ENCODE measurements at regions not wholly inside any gene's neighbourhood (a gene's known extent, or its start where the extent isn't known, plus 50 kb on each side); places are given as distances from the start of the nearest gene placed in this dataset.

DNA sequence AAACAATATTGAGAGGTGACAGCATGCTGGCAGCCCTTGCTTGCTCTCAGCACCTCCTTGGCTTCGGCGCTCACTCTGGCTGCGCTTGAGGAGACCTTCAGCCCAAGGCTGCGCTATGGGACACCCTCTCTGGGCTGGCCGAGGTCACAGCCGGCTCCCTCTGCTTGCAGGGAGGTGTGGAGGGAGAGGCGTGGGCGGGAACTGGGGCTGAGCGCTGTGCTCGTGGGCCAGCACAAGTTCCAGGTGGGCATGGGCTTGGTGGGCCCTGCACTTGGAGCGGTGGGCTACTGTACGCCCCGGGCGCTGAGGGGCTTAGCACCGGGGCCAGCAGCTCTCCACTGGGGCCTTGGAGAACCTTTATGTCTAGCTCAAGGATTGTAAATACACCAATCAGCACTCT lies 1613.8 kb upstream of the IGFBP7 start:
- H3K36me3 ChIP-seq (ENCODE audit: control insufficient read depth, insufficient read depth, low read length) = no peaks in the 10 kb centered on the region
- Mint-ChIP-seq H3K36me3 (ENCODE audit: insufficient read depth, unreplicated experiment) (no peaks in the 10 kb centered on the region), H3K27me3 (ENCODE audit: insufficient read depth, unreplicated experiment) (no peaks in the 10 kb centered on the region), H3K4me3 (ENCODE audit: unreplicated experiment) (no peak overlapping the region), H3K9me3 (ENCODE audit: unreplicated experiment) (no peaks in the 10 kb centered on the region), H3K27ac (ENCODE audit: unreplicated experiment) (no peak overlapping the region), H3K4me1 (ENCODE audit: low read depth, unreplicated experiment) (no peaks in the 10 kb centered on the region)
- DNase-seq = no peak
- TF ChIP-seq, protein P1, sequence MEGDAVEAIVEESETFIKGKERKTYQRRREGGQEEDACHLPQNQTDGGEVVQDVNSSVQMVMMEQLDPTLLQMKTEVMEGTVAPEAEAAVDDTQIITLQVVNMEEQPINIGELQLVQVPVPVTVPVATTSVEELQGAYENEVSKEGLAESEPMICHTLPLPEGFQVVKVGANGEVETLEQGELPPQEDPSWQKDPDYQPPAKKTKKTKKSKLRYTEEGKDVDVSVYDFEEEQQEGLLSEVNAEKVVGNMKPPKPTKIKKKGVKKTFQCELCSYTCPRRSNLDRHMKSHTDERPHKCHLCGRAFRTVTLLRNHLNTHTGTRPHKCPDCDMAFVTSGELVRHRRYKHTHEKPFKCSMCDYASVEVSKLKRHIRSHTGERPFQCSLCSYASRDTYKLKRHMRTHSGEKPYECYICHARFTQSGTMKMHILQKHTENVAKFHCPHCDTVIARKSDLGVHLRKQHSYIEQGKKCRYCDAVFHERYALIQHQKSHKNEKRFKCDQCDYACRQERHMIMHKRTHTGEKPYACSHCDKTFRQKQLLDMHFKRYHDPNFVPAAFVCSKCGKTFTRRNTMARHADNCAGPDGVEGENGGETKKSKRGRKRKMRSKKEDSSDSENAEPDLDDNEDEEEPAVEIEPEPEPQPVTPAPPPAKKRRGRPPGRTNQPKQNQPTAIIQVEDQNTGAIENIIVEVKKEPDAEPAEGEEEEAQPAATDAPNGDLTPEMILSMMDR (IDR thresholded peaks at IDR 0.05; ENCODE audit: insufficient read depth in 1 of 2, low read depth in 1 of 2, low read length in 1 of 2, severe bottlenecking in 1 of 2, unreplicated experiment in 1 of 2) = no peak
- no peaks in the 10 kb centered on the region for H3K27me3 ChIP-seq (replicated peaks; ENCODE audit: control insufficient read depth, insufficient read depth, low read length)
- intact Hi-C loops (cut with micrococcal nuclease; ENCODE audit: unreplicated experiment) = no loop called here
- H3K4me3 ChIP-seq (ENCODE audit: low read depth, low read length) = no peak overlapping the region
- no peaks in the 10 kb centered on the region for H3K4me1 ChIP-seq
- CTCF ChIA-PET = no interaction called here
- BruUV-seq (replicated peaks) = no TSS peak
- POLR2A ChIA-PET = no interaction called here
- no peaks in the 10 kb centered on the region for H3K9me3 ChIP-seq

DNA sequence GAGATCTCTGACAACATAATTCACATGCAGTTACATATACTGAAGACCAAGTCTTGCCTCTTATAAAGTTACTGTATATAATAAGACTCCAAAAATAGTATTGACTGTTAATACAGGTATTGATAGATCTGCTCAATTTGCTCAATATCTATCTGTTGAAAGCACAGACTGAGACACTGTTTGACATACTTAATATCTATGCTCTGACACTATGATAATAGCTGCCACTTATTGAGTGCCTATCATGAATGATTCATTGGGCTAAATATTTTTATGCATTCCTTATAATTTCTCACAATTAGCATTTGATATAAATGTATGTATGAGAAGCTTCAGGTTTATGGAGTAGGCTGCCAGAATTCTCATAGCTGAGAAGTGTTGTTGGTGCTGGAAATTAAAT lies 1600.9 kb upstream of the IGFBP7 start:
- no TSS peak for BruUV-seq (replicated peaks)
- H3K4me1 Mint-ChIP-seq (ENCODE audit: low read depth, unreplicated experiment) = no peaks in the 10 kb centered on the region
- ChIA-PET POLR2A (no interaction called here), CTCF (no interaction called here)
- H3K27me3 Mint-ChIP-seq (ENCODE audit: insufficient read depth, unreplicated experiment) = no peaks in the 10 kb centered on the region
- H3K9me3 Mint-ChIP-seq (ENCODE audit: unreplicated experiment) = no peaks in the 10 kb centered on the region
- intact Hi-C loops (cut with micrococcal nuclease; ENCODE audit: unreplicated experiment) = no loop called here
- Histone ChIP-seq H3K9me3 (no peaks in the 10 kb centered on the region), H3K36me3 (ENCODE audit: control insufficient read depth, insufficient read depth, low read length) (no peaks in the 10 kb centered on the region), H3K27me3 (replicated peaks; ENCODE audit: control insufficient read depth, insufficient read depth, low read length) (no peaks in the 10 kb centered on the region), H3K4me1 (no peaks in the 10 kb centered on the region), H3K4me3 (ENCODE audit: low read depth, low read length) (no peak overlapping the region)
- H3K27ac Mint-ChIP-seq (ENCODE audit: unreplicated experiment) = no peak overlapping the region
- no peaks in the 10 kb centered on the region for H3K36me3 Mint-ChIP-seq (ENCODE audit: insufficient read depth, unreplicated experiment)
- no peak for DNase-seq
- TF ChIP-seq, protein P1 (IDR thresholded peaks at IDR 0.05; ENCODE audit: insufficient read depth in 1 of 2, low read depth in 1 of 2, low read length in 1 of 2, severe bottlenecking in 1 of 2, unreplicated experiment in 1 of 2) = no peak
- no peak overlapping the region for H3K4me3 Mint-ChIP-seq (ENCODE audit: unreplicated experiment)

DNA sequence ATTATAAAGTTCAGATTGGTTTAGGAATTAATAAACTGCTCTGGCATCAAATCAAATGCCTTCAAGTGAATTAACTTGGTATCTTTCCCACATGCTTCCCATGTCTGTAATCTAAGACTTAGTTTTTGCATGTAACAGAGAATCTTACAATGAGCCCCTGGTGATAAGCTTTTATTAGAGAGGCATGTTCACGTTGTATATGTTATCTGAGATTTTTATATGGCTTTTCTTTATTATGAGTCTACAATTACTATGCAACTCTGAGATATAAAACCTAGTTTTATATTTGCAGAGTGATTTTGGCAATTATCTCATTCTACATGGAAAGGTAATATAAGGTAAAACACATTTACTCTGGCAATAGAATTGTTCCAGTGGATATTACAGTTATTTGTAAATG lies 1578.4 kb upstream of the IGFBP7 start:
- Mint-ChIP-seq H3K36me3 (ENCODE audit: insufficient read depth, unreplicated experiment) (no peaks in the 10 kb centered on the region), H3K4me3 (ENCODE audit: unreplicated experiment) (no peak overlapping the region), H3K4me1 (ENCODE audit: low read depth, unreplicated experiment) (no peaks in the 10 kb centered on the region), H3K27ac (ENCODE audit: unreplicated experiment) (no peak overlapping the region), H3K27me3 (ENCODE audit: insufficient read depth, unreplicated experiment) (no peaks in the 10 kb centered on the region), H3K9me3 (ENCODE audit: unreplicated experiment) (no peaks in the 10 kb centered on the region)
- Histone ChIP-seq H3K4me3 (ENCODE audit: low read depth, low read length) (no peak overlapping the region), H3K4me1 (no peaks in the 10 kb centered on the region), H3K9me3 (no peaks in the 10 kb centered on the region), H3K36me3 (ENCODE audit: control insufficient read depth, insufficient read depth, low read length) (no peaks in the 10 kb centered on the region), H3K27me3 (replicated peaks; ENCODE audit: control insufficient read depth, insufficient read depth, low read length) (no peaks in the 10 kb centered on the region)
- POLR2A ChIA-PET = no interaction called here
- TF ChIP-seq, protein P1 (IDR thresholded peaks at IDR 0.05; ENCODE audit: insufficient read depth in 1 of 2, low read depth in 1 of 2, low read length in 1 of 2, severe bottlenecking in 1 of 2, unreplicated experiment in 1 of 2) = no peak
- CTCF ChIA-PET = no interaction called here
- intact Hi-C loops (cut with micrococcal nuclease; ENCODE audit: unreplicated experiment) = no loop called here
- no peak for DNase-seq
- BruUV-seq (replicated peaks) = no TSS peak

Data from Caco-2 (cell line).